ENCODE measurements at regions not wholly inside any gene's neighbourhood (a gene's known extent, or its start where the extent isn't known, plus 50 kb on each side); places are given as distances from the start of the nearest gene placed in this dataset.
"Not testable (repeated sequence)": the region's sequence is repeated elsewhere in the genome, so short reads cannot be mapped to it uniquely, and the experiment has no call there.

DNA sequence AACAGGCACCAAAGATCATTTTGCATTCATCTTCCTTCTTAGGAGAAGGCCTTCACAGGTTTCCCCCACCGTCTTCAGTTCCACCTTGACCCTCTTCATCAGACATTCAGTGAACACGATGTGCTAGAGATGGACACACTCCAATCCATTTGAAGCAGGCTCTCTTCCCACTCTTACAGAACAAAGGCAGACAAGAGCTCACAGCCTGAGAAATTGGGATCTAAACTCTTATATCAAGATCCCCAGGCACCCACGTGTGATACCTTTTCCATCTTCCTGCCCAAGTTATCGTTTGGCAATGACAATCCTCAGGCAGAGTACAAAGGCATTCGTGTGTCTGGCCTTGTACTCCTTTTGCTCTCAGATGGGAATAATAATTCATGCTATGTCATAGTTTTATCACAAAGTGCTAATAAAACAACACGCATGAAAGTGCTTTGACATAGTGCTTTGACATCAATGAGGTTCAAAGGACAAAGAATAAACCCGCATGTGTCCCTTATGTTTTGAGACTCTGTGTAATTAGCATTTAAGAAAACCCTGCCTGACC is 369.3 kb upstream of the KLHL29 start:
- no peak for DNase-seq

DNA sequence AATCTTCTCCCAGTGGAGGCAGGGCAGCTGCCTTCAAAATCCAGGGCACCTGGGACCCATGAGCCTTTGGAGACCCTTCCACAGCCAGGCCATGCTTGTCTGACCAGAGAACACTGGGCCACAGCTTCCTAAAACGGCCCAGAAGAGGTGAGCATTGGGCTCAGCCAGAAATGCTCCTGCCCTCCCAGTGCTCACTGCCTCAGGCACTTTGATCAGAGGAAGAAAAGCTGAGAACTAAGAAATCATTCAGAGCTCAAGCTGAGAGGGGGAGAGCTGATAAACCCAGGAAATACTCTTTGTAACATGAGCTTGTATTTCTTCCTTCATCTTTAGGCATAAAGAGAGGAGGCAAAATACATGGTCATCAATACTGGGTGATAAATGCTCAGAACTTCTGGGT is 365.5 kb upstream of the KLHL29 start:
- DNase-seq: no peak

DNA sequence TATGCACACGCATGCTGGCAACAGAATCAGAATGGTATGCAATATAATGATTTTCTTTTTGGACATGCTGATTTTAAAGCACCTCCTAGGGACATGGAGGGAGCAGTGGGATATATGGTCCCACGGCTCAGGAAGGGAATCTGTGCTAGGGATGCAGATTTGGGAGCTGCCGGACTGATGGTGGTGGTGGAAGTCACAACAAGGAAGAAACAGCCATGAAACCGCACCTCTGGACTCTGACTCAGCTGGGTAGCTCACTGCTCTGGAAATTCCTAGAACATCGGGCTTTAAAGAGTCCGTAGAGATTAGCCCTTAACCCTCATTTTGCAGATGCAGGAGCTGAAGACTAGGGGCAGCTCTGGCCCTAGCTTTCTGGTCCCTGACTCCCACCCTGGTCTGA is 364.3 kb upstream of the KLHL29 start:
- no peak for DNase-seq

DNA sequence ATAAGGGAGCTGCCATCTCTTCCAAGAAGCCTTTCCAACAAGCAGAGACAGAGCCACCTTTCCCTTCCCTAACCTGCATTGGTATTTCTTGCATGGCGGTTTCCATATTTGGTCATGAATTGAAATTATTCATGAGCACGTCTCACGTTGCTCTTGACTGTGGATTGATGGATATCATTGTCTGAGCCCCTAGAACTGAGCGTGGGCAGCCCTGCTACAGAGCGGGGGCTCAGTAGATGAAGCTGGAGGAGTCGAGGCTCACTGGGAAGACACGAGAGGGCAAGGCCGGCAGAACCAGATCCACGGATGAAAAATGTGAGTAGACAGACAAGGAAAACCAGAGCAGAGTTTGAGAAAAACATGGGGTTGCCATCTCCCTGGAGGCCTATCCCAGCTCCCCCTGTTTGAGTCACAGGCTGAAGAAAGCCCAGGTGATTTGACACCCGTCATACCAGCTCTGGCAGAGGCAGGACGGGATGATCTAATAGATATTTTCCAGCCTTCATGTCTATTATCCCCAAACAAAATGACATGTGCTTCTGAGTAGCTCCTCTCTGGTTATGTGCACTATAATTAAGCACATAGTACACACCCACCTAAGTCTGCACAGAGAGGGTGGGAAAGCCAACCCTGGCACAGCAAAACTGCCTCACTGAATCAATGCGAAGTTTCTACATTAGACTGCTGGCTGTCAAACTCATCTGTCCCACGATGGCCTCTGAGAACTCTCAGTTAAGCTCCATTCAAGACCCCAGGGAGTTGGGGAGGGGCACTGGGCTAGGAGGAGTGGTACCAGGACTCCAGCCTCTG is 363.5 kb upstream of the KLHL29 start:
- DNase-seq: no peak

DNA sequence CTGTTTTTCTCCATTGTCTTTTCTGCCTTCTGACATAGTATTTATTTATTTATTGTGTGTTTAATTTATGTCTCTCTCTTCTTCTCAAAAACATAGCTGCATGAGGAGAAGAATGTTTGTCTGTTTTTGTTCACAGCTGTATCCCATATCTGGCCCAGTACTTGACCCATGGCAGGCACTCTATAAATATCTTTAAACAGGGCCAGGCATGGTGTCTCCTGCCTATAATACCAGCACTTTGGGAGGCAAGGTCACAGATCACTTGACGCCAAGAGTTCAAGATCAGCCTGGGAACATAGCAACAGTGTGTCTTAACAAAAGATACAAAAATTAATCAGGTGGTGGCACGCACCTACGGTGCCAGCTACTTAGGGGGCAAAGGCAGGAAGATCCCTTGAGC is 361.3 kb upstream of the KLHL29 start:
- no peak for DNase-seq

DNA sequence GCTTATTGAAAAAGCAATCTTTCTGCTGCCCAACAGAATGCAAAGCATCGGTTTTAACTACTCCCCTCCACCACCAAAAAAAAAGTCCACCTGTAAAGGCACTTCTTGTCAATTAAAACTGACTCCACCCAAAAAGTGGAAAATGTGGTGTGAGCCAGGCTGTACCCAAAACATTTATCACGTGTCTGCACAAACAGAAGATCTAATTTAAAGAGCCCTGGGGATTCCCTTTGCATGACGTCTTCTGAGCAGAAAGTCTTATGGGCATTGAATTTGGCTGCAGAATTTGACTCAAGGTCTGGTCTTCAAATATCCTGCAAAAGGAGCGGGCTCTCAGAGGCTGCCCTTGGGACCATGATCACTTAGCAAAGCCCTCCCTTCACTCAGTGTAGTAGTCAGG is 358.3 kb upstream of the KLHL29 start:
- no peak for DNase-seq

DNA sequence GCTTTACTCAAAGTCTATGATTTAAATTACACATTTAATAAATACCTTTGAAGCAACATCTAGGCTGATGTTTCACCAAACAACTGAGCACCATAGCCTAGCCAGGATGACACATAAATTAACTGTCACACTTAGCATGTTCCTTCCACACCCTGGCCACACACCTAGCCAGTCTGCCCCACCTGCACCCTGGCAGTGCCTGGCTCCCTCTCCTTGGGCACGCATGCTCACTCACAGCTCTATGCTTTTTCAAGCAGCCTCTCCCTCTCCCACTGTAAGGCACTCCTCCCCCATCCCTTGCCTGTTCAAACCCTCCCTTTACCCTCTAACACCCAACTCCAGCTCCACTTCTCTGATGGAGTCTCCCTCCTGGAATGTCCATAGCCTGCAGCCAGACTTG is 357.6 kb upstream of the KLHL29 start:
- no peak for DNase-seq

DNA sequence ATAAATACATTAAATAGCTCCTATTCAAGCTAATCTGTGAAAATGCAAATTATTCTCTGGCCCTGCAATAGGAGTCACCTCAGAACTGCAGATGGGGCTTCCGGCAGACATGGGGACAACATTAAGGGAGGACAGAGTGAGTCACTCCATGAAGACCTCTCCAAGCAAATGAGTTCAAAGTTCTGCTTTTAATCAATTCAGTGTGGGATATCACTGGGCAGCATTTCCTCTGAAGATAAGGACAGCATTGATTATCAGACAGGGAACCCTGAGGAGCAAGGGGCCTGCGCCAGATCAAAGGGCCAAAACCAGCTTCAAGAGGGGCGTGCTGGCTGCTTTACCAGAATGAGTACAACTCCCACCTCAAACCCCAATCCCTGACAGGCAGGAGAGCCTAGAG is 356.9 kb upstream of the KLHL29 start:
- DNase-seq: no peak

DNA sequence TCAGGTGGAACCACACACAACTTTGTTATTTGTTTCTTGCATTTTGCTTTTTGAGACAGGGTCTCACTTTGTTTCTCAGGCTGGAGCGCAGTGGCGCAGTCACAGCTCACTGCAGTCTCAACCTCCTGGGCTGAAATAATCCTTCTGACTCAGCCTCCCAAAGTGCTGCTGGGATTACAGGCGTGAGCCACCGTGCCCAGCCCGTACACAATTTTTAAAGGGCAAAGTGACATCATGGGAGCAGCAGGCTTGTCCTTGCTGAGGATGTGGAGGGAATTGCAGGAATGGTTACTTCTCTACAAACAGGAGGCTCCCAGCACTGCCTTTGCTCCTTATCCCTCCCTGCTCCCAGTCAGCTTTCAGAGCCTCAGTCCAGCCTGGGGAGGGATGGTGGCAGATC is 355.9 kb upstream of the KLHL29 start:
- DNase-seq: no peak

DNA sequence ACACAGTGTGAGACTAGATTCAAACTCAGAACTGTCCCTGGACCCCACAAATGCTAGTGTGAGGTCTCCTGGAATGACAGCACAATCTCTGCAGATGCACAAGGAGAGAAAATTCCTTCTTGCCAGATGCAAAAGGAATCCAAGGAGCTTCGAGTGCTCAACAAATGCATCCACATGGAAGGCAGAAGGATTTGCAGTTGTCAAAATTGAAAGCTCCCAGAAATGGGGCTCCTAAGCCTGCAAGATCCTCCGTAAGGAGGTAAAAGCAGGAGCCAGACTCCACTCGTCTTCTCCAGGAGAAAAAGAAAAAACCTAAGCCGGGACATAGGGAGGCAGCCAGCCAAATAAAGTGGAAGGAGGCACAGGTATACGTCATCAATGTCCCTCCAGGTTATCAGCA is 355.0 kb upstream of the KLHL29 start:
- DNase-seq: no peak

DNA sequence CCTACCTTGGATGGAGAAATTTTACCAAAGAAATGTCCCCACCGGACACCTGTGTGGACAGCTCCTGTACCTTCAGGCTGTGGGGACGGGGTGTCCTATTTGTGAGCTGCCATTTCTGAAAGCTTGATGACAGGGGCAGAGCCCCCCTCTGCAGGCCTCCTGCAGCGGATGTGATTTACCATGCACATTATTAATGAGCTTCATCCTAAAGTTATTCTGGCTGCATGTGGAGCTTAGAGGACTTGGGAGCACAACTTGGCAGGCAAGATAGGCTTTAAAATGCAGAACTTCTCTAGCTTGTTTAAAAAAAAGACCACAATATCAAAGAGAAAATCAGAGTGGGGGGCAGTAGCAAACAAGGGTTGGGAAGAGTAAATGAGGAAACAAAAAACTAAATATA is 350.0 kb upstream of the KLHL29 start:
- no peak for DNase-seq

DNA sequence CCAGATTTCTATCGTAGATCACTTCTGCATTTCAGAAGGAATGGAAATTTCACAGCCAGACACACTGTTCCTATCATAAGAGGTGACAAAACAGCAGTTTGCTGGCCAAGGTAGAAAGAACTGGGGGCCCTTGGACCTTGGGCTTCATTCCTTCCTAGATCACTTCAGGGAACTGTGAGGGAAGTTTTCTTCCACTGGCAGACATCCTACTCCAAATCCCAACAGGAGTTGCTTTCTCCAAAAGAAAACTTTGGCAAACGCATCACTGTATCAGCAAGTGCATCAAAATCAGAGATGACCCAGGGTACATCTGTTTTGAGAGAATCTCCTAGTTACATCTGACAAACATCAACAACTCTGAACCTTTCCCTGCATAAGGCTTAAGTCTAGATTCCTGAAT is 348.4 kb upstream of the KLHL29 start:
- no peak for DNase-seq

DNA sequence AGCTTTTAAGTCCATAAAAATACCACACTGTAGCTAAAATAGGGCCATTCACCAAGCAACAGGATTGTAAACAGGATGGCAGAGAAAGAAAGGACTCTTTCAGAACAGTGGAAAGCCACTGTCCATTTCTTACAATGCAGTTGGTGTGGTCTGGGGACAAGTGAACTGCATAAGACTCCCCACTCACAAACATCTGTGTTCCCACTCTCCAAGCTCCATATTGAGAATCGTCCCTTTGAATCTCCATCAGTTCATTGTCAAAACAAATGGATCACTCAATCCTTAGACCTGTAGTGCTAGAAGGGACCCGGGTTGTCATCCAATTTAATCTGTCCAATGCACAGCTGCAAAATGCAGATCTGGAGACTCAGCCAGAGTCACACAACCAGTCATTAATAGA is 347.4 kb upstream of the KLHL29 start:
- DNase-seq: no peak

DNA sequence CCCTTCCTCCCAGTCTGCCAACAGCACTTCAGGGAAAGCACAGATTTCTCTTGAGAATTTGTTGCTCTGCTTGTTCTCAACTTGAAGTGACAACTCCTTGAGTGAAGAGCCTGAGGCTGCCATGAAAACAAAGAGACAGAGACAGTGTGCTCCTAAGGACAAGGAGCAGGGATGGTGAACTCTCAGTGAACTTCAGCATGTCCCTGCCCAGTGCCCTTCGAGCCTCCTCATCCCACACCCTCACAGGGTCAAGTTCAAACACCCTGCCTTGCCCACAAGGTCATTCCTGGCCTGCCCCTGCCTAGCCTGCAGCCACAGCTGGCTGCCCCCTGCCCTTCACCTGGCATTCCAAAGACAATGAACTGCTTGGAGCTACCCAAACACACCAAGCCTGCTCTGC is 343.5 kb upstream of the KLHL29 start:
- DNase-seq: no peak

DNA sequence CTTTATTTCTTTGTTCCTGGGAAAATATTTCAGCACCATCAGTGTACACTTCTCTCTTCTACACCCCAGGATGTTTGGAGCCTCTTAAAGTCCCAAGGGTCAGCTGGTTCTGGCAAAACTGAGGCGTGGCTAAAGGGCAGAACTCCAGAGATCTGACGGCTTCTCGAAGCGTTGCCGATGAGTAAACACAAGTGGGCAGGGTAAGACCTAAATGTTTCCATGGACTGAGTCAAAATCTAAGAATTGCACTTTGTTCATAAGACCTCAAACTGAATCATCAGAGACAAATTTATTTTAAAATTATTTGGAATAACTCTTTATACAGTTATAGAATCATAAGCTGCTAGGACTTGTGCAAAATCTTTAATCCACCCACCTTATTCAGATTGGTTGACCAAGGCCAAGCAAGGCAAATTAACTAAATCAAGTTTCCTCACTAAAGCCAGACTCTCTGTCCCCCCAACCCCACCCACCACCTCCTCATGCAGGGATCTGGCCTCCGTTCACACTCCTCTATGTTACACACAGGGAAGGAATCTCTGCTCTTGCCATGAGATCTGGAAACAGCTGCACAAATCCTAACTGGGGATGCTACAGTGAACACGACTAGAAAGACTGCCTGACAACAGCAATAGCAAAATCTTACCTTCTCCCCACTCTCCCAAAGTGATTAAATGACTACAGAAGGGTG is 342.6 kb upstream of the KLHL29 start:
- DNase-seq: no peak

DNA sequence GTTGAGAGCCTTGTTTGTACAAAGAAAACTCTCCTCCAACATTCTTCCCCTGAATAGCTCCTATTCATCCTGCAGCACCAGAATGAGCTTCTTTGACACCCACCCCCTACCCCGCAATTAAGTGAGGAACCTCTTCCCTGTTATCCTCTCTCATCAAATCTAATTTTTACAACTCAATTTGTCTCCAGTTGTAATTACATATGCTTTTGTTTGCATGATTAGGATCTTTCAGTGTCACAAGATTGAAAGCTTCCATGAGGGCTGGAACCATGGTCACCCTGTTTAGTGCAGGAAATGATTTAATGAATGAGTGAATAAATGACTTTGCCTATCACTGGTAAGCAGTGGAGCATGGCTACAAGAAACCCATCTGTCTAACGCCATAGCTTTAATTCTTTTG is 334.6 kb upstream of the KLHL29 start:
- DNase-seq: no peak

DNA sequence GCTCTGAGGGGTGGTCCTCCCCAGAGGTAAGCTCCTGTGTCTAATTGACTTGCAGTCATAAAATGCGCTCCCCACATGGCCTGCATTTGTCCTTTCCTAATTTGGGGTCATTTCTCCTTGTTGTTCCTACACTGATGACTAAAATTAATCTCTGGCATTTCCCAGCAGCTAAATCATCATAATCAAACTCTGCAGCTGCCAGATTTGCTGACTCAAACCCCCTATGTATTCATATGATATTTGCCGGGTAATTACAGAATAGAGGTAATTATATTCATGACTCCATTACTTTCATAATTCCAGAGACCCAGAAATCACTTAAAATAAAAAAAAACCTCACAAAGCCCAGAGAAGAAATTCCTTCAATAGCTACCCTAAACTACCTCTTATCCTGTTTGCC is 331.4 kb upstream of the KLHL29 start:
- no peak for DNase-seq

DNA sequence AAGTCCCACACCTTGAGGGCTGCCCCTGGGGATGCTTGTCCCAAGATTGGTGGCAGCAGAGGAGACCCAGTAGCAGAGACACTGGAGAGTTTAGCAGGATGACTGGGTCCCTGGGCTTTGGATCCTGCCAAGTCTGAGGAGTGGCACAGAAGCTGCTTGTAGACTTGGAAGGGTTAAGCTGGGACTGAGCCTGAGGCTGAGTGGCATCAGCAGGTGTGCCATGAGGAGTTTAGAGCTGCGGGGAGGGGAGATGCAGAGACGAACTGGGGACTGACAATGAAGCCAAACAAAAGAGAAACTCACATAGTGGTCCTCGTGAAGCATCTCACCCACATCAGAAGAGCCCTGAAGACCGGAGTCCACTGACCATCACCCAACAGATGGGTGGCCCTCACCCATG is 329.7 kb upstream of the KLHL29 start:
- DNase-seq: no peak

DNA sequence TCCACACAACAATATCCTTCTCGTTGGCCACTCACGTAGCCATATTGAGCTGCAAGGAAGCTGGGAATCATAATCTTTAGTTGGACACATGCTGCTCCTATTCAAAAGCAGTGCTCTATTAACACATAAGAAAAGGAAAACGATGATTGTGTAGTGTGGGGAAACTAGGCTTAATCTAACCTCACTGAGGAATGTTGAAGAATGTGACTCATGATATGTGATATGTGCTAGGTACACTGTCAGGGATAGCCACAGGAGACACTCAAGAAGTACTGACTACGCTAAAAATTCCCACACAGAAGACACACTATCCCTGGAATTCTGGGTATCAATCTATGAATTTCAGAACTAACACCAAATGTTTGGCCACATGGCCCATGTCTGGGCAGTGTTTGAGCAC is 328.1 kb upstream of the KLHL29 start:
- not testable (repeated sequence) for DNase-seq

DNA sequence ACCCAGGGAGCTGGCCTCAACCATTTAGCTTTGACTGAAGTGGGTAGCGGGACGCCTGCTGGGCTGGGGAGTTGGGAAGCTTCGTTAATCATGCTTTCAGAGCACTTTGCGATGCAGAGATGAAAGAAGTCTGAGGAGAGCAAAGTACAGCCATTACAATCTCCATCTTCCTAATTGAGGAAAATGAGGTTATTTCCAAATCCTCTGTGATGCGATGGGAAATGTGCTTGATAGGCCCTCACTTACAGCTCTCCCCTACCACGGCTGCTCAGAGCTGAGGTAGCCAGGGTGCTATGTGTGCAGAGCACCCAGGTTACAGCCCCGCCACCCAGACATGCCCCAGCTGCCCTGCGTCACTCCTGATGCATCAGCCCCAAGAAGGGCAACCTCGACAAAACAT is 326.5 kb upstream of the KLHL29 start:
- DNase-seq: no peak

DNA sequence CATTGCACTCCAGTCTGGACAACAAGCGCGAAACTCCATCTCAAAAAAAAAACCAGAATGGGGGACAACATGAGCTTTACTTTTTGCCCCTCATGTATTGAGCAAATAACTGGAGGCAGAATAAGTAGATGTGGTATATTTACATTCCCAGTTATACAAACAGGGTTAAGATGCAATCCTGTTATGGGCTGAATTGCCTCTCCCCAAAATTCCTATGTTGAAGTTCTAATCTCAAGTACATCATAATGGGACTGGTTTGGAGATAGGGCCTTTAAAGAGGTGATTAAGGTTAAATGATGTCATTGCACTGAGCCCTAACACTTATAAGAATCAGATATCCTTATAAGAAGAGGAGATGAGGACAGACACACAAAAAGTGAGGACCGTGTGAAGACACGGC is 319.8 kb upstream of the KLHL29 start:
- no peak for DNase-seq

DNA sequence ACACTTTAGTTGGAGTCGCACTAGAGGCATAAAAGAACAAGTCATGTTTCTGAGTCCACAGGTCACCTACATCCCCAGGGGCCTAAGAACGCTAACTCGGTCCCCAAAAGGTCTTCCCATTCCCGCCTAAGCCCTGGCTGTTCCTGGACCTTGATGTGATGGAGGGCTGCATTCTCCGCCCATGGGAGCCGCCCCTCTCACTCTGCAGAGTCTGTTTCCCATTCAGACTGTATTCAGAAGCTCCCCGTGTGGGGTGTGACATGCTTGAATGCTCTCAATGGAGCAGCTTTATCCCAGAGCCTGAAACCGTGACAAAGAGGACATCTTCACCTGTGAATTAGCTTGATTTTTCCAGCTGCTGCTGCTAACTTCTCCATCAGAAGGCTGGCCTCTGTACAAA is 319.0 kb upstream of the KLHL29 start:
- no peak for DNase-seq

DNA sequence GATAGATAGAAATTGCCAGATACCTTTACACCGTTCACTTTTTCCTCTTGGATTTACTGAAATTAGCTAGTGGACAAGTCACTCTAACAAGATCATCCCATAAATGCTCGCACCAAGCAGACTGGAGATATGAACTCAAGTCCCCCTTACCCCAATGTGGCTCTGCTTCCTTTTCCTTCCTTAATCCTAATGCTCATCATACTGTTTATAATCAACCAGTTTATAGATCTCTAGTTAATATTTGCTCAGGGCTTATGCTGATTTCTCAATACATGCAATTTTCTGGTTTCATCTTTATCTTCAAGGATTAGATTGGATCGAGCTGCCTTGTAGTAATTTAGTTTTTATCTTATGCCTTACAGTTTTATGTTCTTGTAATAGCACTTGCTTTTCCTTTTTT is 318.3 kb upstream of the KLHL29 start:
- DNase-seq: no peak

DNA sequence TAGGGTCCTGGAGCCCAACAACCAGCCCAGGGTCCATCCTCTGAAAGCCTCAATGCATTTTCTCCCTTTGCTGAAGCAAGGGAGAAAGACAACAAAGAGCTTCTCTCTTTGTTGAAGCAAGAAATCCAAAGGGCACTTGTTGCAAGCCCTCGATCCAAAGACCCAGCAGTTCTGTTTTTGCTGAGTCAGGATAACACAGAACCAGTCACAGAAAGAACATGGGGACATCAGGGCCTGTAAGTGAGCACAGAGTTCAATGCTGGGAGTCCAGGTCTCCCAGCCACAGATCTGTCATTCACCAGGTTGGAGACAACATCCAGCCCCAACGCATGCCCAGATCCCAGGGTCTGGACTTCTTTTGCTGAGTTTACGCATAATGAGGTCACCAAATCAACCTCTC is 315.8 kb upstream of the KLHL29 start:
- DNase-seq: no peak

DNA sequence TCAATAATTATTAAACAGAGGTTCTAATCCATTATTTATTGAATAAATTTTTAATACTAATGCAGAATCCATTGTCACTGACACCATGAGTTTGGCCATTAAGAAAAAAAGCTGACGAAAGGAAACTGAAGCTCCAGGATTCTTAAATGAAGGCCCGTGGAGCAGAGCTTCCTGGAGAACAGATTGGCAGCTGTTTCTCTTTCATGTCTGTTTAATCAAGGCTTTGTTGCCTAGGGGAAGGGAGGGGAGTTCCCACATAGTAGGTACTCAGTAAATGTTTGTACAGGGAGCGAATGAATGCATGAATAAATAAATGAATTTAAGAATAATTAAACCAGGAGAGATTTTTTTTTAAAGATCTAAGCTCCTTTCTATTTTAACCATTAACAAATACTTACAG is 315.1 kb upstream of the KLHL29 start:
- DNase-seq: no peak
